IMR-90 (cell line): ENCODE measurements at regions not wholly inside any gene's neighbourhood (a gene's known extent, or its start where the extent isn't known, plus 50 kb on each side); places are given as distances from the start of the nearest gene placed in this dataset.

Experiments
- ATAC-seq: fragments of 200-7000 bp; cut with Tn5 transposase; 2 replicates; pipeline ENCODE4 v1.9.1; 2020; ENCODE audit warnings: low read depth, mild to moderate bottlenecking, moderate library complexity
- BruUV-seq: library from RNA; stranded (reverse); fragments of 400-500 nt; replicated peaks from 2 replicates; lab custom pipeline; 2021; lab: Mats Ljungman, UMichigan
- CTCF ChIA-PET: fragments of 300-600 bp; formaldehyde crosslinking; extraction: SDS; loops from one replicate; lab custom pipeline; 2021; ENCODE audit warnings: antibody characterized with exemption; lab: Yijun Ruan, JAX
- POLR2A ChIA-PET: fragments of 300-600 bp; sonication (Branson Sonifier 250); formaldehyde crosslinking; loops from one replicate; lab custom pipeline; 2022; ENCODE audit warnings: antibody characterized with exemption; ENCODE audit not compliant: unreplicated experiment; lab: Charles Lee
- DNase-seq: peaks from one replicate; pipeline ENCODE4 v3.0.0; 2013
- H2AFZ ChIP-seq: replicated peaks from 2 replicates; pipeline ENCODE3; 2013; ENCODE audit warnings: low read length, mild to moderate bottlenecking; ENCODE audit not compliant: poor library complexity
- H2AK5ac ChIP-seq: 2 replicates; pipeline ENCODE4 v1.6.1; 2013; ENCODE audit warnings: low read depth, low read length, inconsistent platforms
- H2AK9ac ChIP-seq: replicated peaks from 2 replicates; pipeline ENCODE3; 2013; ENCODE audit warnings: mild to moderate bottlenecking, low read depth, low read length, moderate library complexity; ENCODE audit not compliant: poor library complexity
- H2BK120ac ChIP-seq: 2 replicates; pipeline ENCODE4 v1.6.1; 2013; ENCODE audit warnings: low read depth, low read length, inconsistent platforms
- H2BK15ac ChIP-seq: 3 replicates; pipeline ENCODE4 v1.6.1; 2013; ENCODE audit warnings: low read depth, low read length, inconsistent platforms
- H2BK20ac ChIP-seq: 2 replicates; pipeline ENCODE4 v1.6.1; 2013; ENCODE audit warnings: low read depth, mild to moderate bottlenecking, inconsistent platforms, low read length, moderate library complexity
- H2BK5ac ChIP-seq: 2 replicates; pipeline ENCODE4 v1.6.1; 2013; ENCODE audit warnings: mild to moderate bottlenecking, low read depth, low read length, inconsistent platforms; ENCODE audit not compliant: poor library complexity, severe bottlenecking
- H3K14ac ChIP-seq: replicated peaks from 2 replicates; pipeline ENCODE4 v1.6.1; 2013; ENCODE audit warnings: low read depth, low read length, inconsistent platforms
- H3K18ac ChIP-seq: 2 replicates; pipeline ENCODE4 v1.6.1; 2013; ENCODE audit warnings: low read depth, low read length, control low read depth
- H3K23ac ChIP-seq: 2 replicates; pipeline ENCODE4 v1.6.1; 2013; ENCODE audit warnings: low read depth, low read length, inconsistent platforms
- H3K27ac ChIP-seq: 2 replicates; pipeline ENCODE4 v1.5.1; 2013; ENCODE audit warnings: mild to moderate bottlenecking, control low read depth, low read length; ENCODE audit not compliant: insufficient read depth
- H3K27me3 ChIP-seq: 2 replicates; pipeline ENCODE4 v1.6.1; 2013; ENCODE audit warnings: low read length; ENCODE audit not compliant: control insufficient read depth, insufficient read depth
- H3K36me3 ChIP-seq: 2 replicates; pipeline ENCODE4 v1.6.1; 2013; ENCODE audit warnings: low read length, mixed read lengths; ENCODE audit not compliant: control insufficient read depth, insufficient read depth
- H3K4ac ChIP-seq: 2 replicates; pipeline ENCODE4 v1.6.1; 2013; ENCODE audit warnings: low read depth, low read length, inconsistent platforms
- H3K4me1 ChIP-seq: 2 replicates; pipeline ENCODE4 v1.6.1; 2013; ENCODE audit warnings: low read length, mixed read lengths; ENCODE audit not compliant: control insufficient read depth, insufficient read depth
- H3K4me2 ChIP-seq: 2 replicates; pipeline ENCODE4 v1.6.1; 2013; ENCODE audit warnings: low read depth, mild to moderate bottlenecking, control low read depth, low read length, moderate library complexity
- H3K4me3 ChIP-seq: 2 replicates; pipeline ENCODE4 v1.5.1; 2013; ENCODE audit warnings: low read depth, mild to moderate bottlenecking, control low read depth, low read length, moderate library complexity; ENCODE audit not compliant: insufficient read depth
- H3K56ac ChIP-seq: 2 replicates; pipeline ENCODE4 v1.6.1; 2013; ENCODE audit warnings: low read length, inconsistent platforms; ENCODE audit not compliant: insufficient read depth; ENCODE audit errors: extremely low read depth
- H3K79me1 ChIP-seq, 2 experiments: 2 replicates each; pipeline ENCODE4 v1.6.1; 2013; ENCODE audit warnings: low read length in 2 of 2, inconsistent platforms in 1 of 2, low read depth in 1 of 2
- H3K9ac ChIP-seq: 2 replicates; pipeline ENCODE4 v1.6.1; 2013; ENCODE audit warnings: low read depth, low read length, control low read depth
- H3K9me1 ChIP-seq: 2 replicates; pipeline ENCODE4 v1.6.1; 2013; ENCODE audit warnings: low read length, inconsistent platforms; ENCODE audit not compliant: insufficient read depth
- H3K9me3 ChIP-seq: 2 replicates; pipeline ENCODE4 v1.6.1; 2013; ENCODE audit warnings: low read length; ENCODE audit not compliant: control insufficient read depth, insufficient read depth
- H4K20me1 ChIP-seq: 2 replicates; pipeline ENCODE4 v1.6.1; 2013; ENCODE audit warnings: low read length, inconsistent platforms; ENCODE audit not compliant: insufficient read depth
- H4K5ac ChIP-seq: 2 replicates; pipeline ENCODE4 v1.6.1; 2013; ENCODE audit warnings: mild to moderate bottlenecking, low read depth, low read length, control low read depth
- H4K8ac ChIP-seq, 2 experiments: 2 replicates each; pipeline ENCODE4 v1.6.1; 2013; ENCODE audit warnings: low read depth in 2 of 2, low read length in 2 of 2, control low read depth in 1 of 2, inconsistent platforms in 1 of 2
- H4K91ac ChIP-seq: 2 replicates; pipeline ENCODE4 v1.6.1; 2013; ENCODE audit warnings: low read depth, low read length, inconsistent platforms; ENCODE audit not compliant: insufficient read depth
- BHLHE40 ChIP-seq: fragments of 150-350 bp; IDR thresholded peaks from 2 replicates; pipeline ENCODE4 v1.6.1; 2016; ENCODE audit warnings: mild to moderate bottlenecking, low read depth, low read length
- CEBPB ChIP-seq: IDR thresholded peaks from 2 replicates; pipeline ENCODE4 v1.6.1; 2012; ENCODE audit warnings: low read depth, low read length, improper control_type of control experiment
- CHD1 ChIP-seq: IDR thresholded peaks from 2 replicates; pipeline ENCODE4 v1.6.1; 2012; ENCODE audit warnings: low read depth, low read length, improper control_type of control experiment
- FOS ChIP-seq: fragments of 150-350 bp; IDR thresholded peaks from 2 replicates; pipeline ENCODE4 v1.6.1; 2016; ENCODE audit warnings: low read depth, low read length
- MAFK ChIP-seq: IDR thresholded peaks from 2 replicates; pipeline ENCODE4 v1.6.1; 2012; ENCODE audit warnings: low read depth, low read length, improper control_type of control experiment
- MAZ ChIP-seq: IDR thresholded peaks from 2 replicates; pipeline ENCODE4 v1.6.1; 2012; ENCODE audit warnings: low read depth, mild to moderate bottlenecking, low read length, improper control_type of control experiment, moderate library complexity, borderline replicate concordance
- MXI1 ChIP-seq: IDR thresholded peaks from 2 replicates; pipeline ENCODE4 v1.6.1; 2012; ENCODE audit warnings: low read depth, mild to moderate bottlenecking, low read length, moderate library complexity, borderline replicate concordance
- NFE2L2 ChIP-seq: fragments of 150-350 bp; IDR thresholded peaks from 2 replicates; pipeline ENCODE4 v1.6.1; 2016; ENCODE audit warnings: low read depth, mild to moderate bottlenecking, low read length
- POLR2A ChIP-seq: IDR thresholded peaks from 2 replicates; pipeline ENCODE4 v1.6.1; 2012; ENCODE audit warnings: mild to moderate bottlenecking, low read depth, low read length
- RAD21 ChIP-seq: IDR thresholded peaks from 2 replicates; pipeline ENCODE4 v1.6.1; 2012; ENCODE audit warnings: low read length, improper control_type of control experiment
- RCOR1 ChIP-seq: IDR thresholded peaks from 2 replicates; pipeline ENCODE4 v1.6.1; 2012; ENCODE audit warnings: mild to moderate bottlenecking, low read length, improper control_type of control experiment; ENCODE audit not compliant: insufficient replicate concordance
- RFX5 ChIP-seq: IDR thresholded peaks from 2 replicates; pipeline ENCODE4 v1.8.0; 2012; ENCODE audit warnings: low read depth, mild to moderate bottlenecking, low read length, moderate library complexity
- SMC3 ChIP-seq: fragments of 150-350 bp; IDR thresholded peaks from 2 replicates; pipeline ENCODE4 v1.6.1; 2016; ENCODE audit warnings: low read depth, mild to moderate bottlenecking, antibody characterized with exemption, low read length, moderate library complexity
- WGBS, 2 experiments: methylation state at CpG; one replicate each; pipeline versions ENCODE4 v1.1.5 to v1.1.7; 2013; ENCODE audit warnings: missing lambda C conversion rate in 2 of 2; ENCODE audit not compliant: insufficient read length in 1 of 2; ENCODE audit errors: extremely low coverage in 2 of 2; 5-methylcytosine and 5-hydroxymethylcytosine counted together
- dilution Hi-C: fragments of 300-500 bp; cut with HindIII; formaldehyde crosslinking; loops from one replicate; pipeline ENCODE4 v1.14.3; 2018; ENCODE audit warnings: low sequenced_read_pairs; ENCODE audit not compliant: unreplicated experiment
- in situ Hi-C: fragments of 300-500 bp; cut with MboI; formaldehyde crosslinking; loops from 3 replicates; pipeline ENCODE4 v1.14.3; 2019; ENCODE audit warnings: low sequenced_read_pairs, inconsistent platforms, mixed read lengths
- intact Hi-C: fragments of 100-400 bp; cut with micrococcal nuclease; formaldehyde crosslinking; loops from 2 replicates; pipeline ENCODE4 v1.10.0; 2022
- TF ChIP-seq, protein P1 (sequence below): fragments of 150-350 bp; IDR thresholded peaks from 2 replicates; pipeline ENCODE4 v1.6.1; 2016; ENCODE audit warnings: low read depth, mild to moderate bottlenecking, low read length, moderate library complexity, borderline replicate concordance
- TF ChIP-seq, protein P2 (sequence below): fragments of 150-350 bp; IDR thresholded peaks from 2 replicates; pipeline ENCODE4 v1.6.1; 2017; ENCODE audit warnings: mild to moderate bottlenecking, antibody characterized with exemption, low read length, low read depth

DNA sequence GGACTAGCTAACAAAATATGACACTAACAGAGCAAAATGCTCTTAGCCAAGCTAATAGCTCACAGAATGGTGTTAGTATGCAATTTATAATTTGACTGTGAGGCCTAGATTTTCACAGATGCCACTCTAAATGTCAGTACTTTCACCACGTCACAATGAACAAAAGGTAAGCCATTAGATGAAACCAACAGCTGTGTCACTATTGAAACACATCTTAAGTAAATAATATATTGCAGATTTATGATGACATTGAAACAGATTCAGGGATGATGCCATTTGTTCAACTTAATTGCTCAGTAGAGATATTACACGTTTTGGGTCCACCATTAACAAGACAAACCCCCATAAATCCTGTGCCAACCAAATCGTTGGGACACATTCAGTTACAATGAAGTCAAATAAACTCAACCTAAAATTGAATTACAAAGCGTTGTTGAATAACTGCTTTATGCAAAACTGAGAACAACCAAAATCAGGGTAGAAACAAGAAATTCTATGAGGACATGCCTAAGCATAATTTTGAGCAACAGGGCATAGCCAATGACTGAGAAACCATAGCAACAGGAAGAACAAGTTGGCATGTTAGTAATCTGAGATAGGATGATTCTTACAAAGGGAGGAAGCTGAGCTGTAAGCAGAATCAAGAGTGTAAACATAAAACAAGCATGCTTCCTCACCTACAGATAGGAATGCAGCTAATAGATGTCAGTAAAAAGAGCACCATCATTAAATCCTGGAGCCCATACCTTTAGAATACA, 85.6 kb upstream of the KHDRBS2 start:
- Histone ChIP-seq H2BK5ac (no peak overlapping the region), H2AK5ac (no peak overlapping the region), H2BK120ac (no peak overlapping the region), H4K20me1 (no peaks in the 10 kb centered on the region), H3K4me1 (no peaks in the 10 kb centered on the region), H3K9me1 (no peaks in the 10 kb centered on the region), H3K4me2 (no peak overlapping the region), H3K36me3 (no peaks in the 10 kb centered on the region), H2AFZ (no peak overlapping the region), H3K4ac (no peak overlapping the region), H3K4me3 (no peak overlapping the region), H3K23ac (no peak overlapping the region), H4K5ac (no peak overlapping the region), H2BK15ac (no peak overlapping the region), H3K9me3 (peaks cover 3% of the 10 kb centered on the region; the same call in 1 of the 2 replicates), H3K27ac (no peak overlapping the region), H2BK20ac (no peak overlapping the region), H3K18ac (no peak overlapping the region), H3K14ac (no peak overlapping the region), H3K56ac (no peak overlapping the region), H3K9ac (no peak overlapping the region), H4K8ac (no peak overlapping the region), H3K27me3 (no peaks in the 10 kb centered on the region), H3K79me1 (no peaks in the 10 kb centered on the region), H4K91ac (no peak overlapping the region), H2AK9ac (no peak overlapping the region)
- TF ChIP-seq, protein P1, sequence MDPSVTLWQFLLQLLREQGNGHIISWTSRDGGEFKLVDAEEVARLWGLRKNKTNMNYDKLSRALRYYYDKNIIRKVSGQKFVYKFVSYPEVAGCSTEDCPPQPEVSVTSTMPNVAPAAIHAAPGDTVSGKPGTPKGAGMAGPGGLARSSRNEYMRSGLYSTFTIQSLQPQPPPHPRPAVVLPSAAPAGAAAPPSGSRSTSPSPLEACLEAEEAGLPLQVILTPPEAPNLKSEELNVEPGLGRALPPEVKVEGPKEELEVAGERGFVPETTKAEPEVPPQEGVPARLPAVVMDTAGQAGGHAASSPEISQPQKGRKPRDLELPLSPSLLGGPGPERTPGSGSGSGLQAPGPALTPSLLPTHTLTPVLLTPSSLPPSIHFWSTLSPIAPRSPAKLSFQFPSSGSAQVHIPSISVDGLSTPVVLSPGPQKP, result no peak
- TF ChIP-seq MAFK, result no peak
- TF ChIP-seq BHLHE40, result no peak
- no peak for TF ChIP-seq POLR2A
- TF ChIP-seq MXI1, result no peak
- no peak for TF ChIP-seq CHD1
- TF ChIP-seq RFX5, result no peak
- TF ChIP-seq RCOR1, result no peak
- TF ChIP-seq FOS, result no peak
- TF ChIP-seq SMC3, result no peak
- no peak for TF ChIP-seq RAD21
- no peak for TF ChIP-seq NFE2L2
- no peak for TF ChIP-seq MAZ
- TF ChIP-seq CEBPB, result no peak
- TF ChIP-seq, protein P2, sequence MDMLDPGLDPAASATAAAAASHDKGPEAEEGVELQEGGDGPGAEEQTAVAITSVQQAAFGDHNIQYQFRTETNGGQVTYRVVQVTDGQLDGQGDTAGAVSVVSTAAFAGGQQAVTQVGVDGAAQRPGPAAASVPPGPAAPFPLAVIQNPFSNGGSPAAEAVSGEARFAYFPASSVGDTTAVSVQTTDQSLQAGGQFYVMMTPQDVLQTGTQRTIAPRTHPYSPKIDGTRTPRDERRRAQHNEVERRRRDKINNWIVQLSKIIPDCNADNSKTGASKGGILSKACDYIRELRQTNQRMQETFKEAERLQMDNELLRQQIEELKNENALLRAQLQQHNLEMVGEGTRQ, result no peak
- ChIA-PET POLR2A (no interaction called here), CTCF (no interaction called here)
- no CpG with 5 or more reads among the region's 4 CpGs for WGBS, 2 experiments
- no peak for DNase-seq
- in situ Hi-C loops (no loop called here), intact Hi-C loops (no loop called here), dilution Hi-C loops (no loop called here)
- BruUV-seq, result no TSS peak
- no peak for ATAC-seq
